C4-2B (cell line): ENCODE measurements at regions not wholly inside any gene's neighbourhood (a gene's known extent, or its start where the extent isn't known, plus 50 kb on each side); places are given as distances from the start of the nearest gene placed in this dataset.

Source experiments
- H3K27ac ChIP-seq: fragments of 450-650 bp; 2 replicates; pipeline ENCODE4 v1.5.1; 2017
- CTCF ChIP-seq: fragments of 450-650 bp; conservative IDR thresholded peaks from 2 replicates; pipeline ENCODE4 v1.5.1; 2017; ENCODE audit warnings: mild to moderate bottlenecking
- ZFX ChIP-seq: fragments of 450-650 bp; IDR thresholded peaks from 2 replicates; pipeline ENCODE4 v1.6.1; 2017

DNA sequence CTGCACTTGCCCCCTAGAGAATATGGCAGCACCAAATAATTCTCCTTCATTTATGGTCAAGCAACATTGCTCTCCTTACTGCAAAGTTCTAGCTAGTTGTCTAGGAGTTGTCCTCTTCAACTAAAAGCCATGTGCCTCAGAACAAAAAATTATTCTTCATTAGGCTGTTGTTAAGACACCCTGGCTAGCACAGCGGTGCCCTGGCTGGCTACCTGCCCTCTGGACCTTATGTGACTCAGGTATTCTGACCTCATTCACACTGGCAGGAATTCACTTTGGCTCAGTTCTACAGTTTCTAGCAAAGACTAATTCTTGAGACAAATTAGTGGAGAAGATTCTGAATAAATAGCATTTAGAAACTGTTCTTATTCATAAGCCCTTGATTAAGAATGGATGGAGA is 224.4 kb upstream of the KRR1 start:
- TF ChIP-seq ZFX (no peak), CTCF (no peak)
- H3K27ac ChIP-seq = no peak overlapping the region

GRCh38 chr12:75728826-75729225 is 217.4 kb upstream of the KRR1 start:
- TF ChIP-seq ZFX (no peak), CTCF (no peak)
- H3K27ac ChIP-seq = no peak overlapping the region

GRCh38 chr12:75727577-75727976 is 216.2 kb upstream of the KRR1 start:
- TF ChIP-seq CTCF = no peak
- no peak for TF ChIP-seq ZFX
- no peak overlapping the region for H3K27ac ChIP-seq

GRCh38 chr12:75725521-75726111 is 214.2 kb upstream of the KRR1 start:
- TF ChIP-seq CTCF = no peak
- TF ChIP-seq ZFX = no peak
- no peak overlapping the region for H3K27ac ChIP-seq

DNA sequence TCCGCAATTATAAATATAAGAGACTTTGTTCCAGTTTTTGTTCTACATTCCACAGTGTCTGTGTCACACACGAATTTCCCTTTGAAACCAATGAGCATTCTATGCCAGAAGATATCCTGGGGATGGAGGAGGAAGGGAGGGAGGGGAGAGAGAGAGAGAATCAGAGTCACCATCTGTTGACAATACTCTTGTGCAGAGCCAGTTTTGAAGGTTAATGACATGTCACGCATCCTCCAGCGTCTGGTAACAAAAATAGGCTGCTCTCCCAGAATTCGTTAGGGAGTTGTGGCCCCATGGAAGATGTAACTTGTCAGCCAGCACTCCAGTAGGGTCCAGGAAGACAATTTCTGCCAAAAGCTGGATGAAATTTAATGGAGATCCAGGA is 213.5 kb upstream of the KRR1 start:
- no peak for TF ChIP-seq CTCF
- TF ChIP-seq ZFX = no peak

DNA sequence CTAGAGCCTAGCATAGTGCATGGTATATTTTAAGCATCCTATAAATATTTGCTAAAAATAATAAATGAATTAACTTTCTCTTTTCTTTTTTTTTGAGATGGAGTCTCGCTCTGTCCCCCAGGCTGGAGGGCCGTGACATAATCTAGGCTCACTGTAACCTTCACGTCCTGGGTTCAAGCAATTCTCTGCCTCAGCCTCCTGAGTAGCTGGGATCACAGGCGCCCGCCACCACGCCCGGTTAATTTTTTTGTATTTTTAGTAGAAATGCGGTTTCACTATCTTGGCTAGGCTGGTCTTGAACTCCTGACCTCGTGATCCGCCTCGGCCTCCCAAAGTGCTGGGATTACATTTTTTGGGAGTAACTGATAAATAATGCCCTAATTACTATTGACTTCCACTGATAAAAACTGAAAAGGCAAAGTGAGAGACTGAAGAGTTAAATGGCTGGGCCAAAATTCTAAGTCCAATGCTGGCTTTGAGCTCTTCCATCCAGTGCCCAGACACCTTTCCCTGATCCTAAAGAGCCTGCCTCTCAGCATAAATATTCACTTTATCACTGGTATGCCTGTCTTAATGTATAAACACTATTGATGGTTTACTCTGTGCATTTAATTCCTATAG is 213.0 kb upstream of the KRR1 start:
- TF ChIP-seq CTCF = no peak
- H3K27ac ChIP-seq = no peak overlapping the region

More for the DNA sequence above, 213.5 kb upstream of the KRR1 start:
- no peak overlapping the region for H3K27ac ChIP-seq

DNA sequence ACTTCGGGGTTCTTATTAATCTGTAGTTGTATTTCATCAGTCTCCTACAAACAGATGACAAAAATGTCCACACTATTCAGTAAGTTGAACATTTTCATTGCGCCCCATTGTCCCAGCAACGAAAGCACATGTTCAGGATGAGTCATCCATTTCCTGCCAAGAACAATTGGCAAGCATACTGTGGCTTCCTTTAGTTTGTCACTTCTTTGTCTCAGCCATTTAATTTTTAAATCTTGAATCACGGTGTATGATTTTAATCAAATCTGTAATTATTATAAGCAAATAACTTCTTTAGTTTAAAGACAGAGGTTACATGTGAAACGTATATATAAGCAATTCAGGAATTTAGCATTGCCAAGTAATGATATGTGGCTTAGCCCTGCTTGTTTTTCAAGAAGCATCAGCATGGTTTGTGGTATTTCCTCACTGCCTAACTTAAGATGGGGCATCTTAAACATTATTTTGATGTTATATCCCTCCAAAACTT is 211.3 kb upstream of the KRR1 start:
- H3K27ac ChIP-seq = no peak overlapping the region
- no peak for TF ChIP-seq ZFX
- TF ChIP-seq CTCF = no peak
